NCI-H2029 (cell line): ENCODE measurements at regions not wholly inside any gene's neighbourhood (a gene's known extent, or its start where the extent isn't known, plus 50 kb on each side); places are given as distances from the start of the nearest gene placed in this dataset.
A peak's percentile ranks its signal among the peaks of the same experiment; 100 is the strongest.

ENCODE experiments used
- DNase-seq: peaks from one replicate; lab custom pipeline; 2025; lab: John Stamatoyannopoulos, UW

GRCh38 chr12:105843986-105844760 is 294.6 kb downstream of the NUAK1 start:
- DNase-seq: no peak

- no peak for DNase-seq
These were observed 292.4 kb downstream of the NUAK1 start for GRCh38 chr12:105846331-105846730.

- no peak for DNase-seq
These were observed 291.7 kb downstream of the NUAK1 start for GRCh38 chr12:105847068-105847467.

GRCh38 chr12:105848286-105848685 is 290.5 kb downstream of the NUAK1 start:
- DNase-seq: no peak

- DNase-seq: peak; percentile 17
These were observed 288.4 kb downstream of the NUAK1 start for GRCh38 chr12:105850103-105850968.

GRCh38 chr12:105852496-105852895 is 286.3 kb downstream of the NUAK1 start:
- no peak for DNase-seq

GRCh38 chr12:105852951-105853350 is 285.8 kb downstream of the NUAK1 start:
- DNase-seq: no peak

GRCh38 chr12:105854071-105854470 is 284.7 kb downstream of the NUAK1 start:
- DNase-seq: no peak

GRCh38 chr12:105855361-105856047 is 283.2 kb downstream of the NUAK1 start:
- peak; percentile 15 for DNase-seq

- DNase-seq: no peak
These were observed 282.7 kb downstream of the NUAK1 start for GRCh38 chr12:105856048-105856405.

GRCh38 chr12:105858981-105859710 is 279.6 kb downstream of the NUAK1 start:
- DNase-seq: no peak

- peak; percentile 96 for DNase-seq
These were observed 278.1 kb downstream of the NUAK1 start for GRCh38 chr12:105860561-105861207.

- DNase-seq: peak; percentile 97
These were observed 277.5 kb downstream of the NUAK1 start for GRCh38 chr12:105861227-105861626.

GRCh38 chr12:105862163-105862821 is 276.5 kb downstream of the NUAK1 start:
- DNase-seq: no peak

GRCh38 chr12:105864316-105864715 is 274.4 kb downstream of the NUAK1 start:
- DNase-seq: no peak

GRCh38 chr12:105864901-105865300 is 273.9 kb downstream of the NUAK1 start:
- no peak for DNase-seq

- DNase-seq: no peak
These were observed 272.9 kb downstream of the NUAK1 start for GRCh38 chr12:105865886-105866285.

GRCh38 chr12:105874121-105874520 is 264.6 kb downstream of the NUAK1 start:
- no peak for DNase-seq

- no peak for DNase-seq
These were observed 262.3 kb downstream of the NUAK1 start for GRCh38 chr12:105876396-105876927.

- no peak for DNase-seq
These were observed 259.8 kb downstream of the NUAK1 start for GRCh38 chr12:105878964-105879363.
